Ascending aorta (tissue), 2 donors: ENCODE measurements at regions not wholly inside any gene's neighbourhood (a gene's known extent, or its start where the extent isn't known, plus 50 kb on each side); places are given as distances from the start of the nearest gene placed in this dataset.
A peak's percentile ranks its signal among the peaks of the same experiment; 100 is the strongest.

ENCODE experiments used
- DNase-seq, 2 donors: peaks; one replicate each; pipeline ENCODE4 v3.0.0-alpha.2; 2019; ENCODE audit warnings: low spot score in 2 of 2
- H3K27ac ChIP-seq, 2 donors: fragments of 200-600 bp; sonication (generic); one replicate each; pipeline ENCODE4 v1.5.1; 2016 to 2017; ENCODE audit warnings: mild to moderate bottlenecking in 1 of 2
- H3K27me3 ChIP-seq: fragments of 200-600 bp; sonication (generic); one replicate; pipeline ENCODE4 v1.5.1; 2017
- H3K36me3 ChIP-seq, 2 donors: fragments of 200-600 bp; sonication (generic); one replicate each; pipeline ENCODE4 v1.5.1; 2016
- H3K4me1 ChIP-seq, 2 donors: fragments of 200-600 bp; sonication (generic); one replicate each; pipeline ENCODE4 v1.5.1; 2016 to 2017; ENCODE audit warnings: mild to moderate bottlenecking in 1 of 2
- H3K4me3 ChIP-seq, 2 donors: fragments of 200-600 bp; sonication (generic); one replicate each; pipeline ENCODE4 v1.5.1; 2016 to 2017; ENCODE audit warnings: mild to moderate bottlenecking in 1 of 2
- H3K9me3 ChIP-seq, 2 donors: fragments of 200-600 bp; sonication (generic); one replicate each; pipeline ENCODE4 v1.5.1; 2016
- CTCF ChIP-seq, 3 experiments: fragments of 200-600 bp in 2 of 3; fragments of 450-650 bp in 1 of 3; sonication (generic) in 2 of 3; IDR thresholded peaks; one replicate each; pipeline ENCODE4 v1.5.1; 2016 to 2019; ENCODE audit warnings: antibody characterized with exemption in 3 of 3, mild to moderate bottlenecking in 1 of 3, moderate library complexity in 1 of 3
- intact Hi-C: fragments of 100-400 bp; cut with DNase I; formaldehyde crosslinking; loops from one replicate; pipeline ENCODE4 v1.15.1; 2023

- Histone ChIP-seq H3K36me3 (no peaks in the 10 kb centered on the region), H3K27ac (no peak overlapping the region), H3K27me3 (no peaks in the 10 kb centered on the region), H3K4me1 (no peaks in the 10 kb centered on the region), H3K4me3 (no peak overlapping the region), H3K9me3 (no peaks in the 10 kb centered on the region)
- no peak for DNase-seq
- no peak for TF ChIP-seq CTCF (IDR thresholded peaks at IDR 0.05)
- intact Hi-C loops: no loop called here
Measured at GRCh38 chr17:5669191-5669590, 84.9 kb upstream of the NLRP1 start.

GRCh38 chr17:5672141-5672540, 87.8 kb upstream of the NLRP1 start:
- H3K27ac ChIP-seq: no peak overlapping the region
- peak in 1 of 2 donors; percentile 53 for DNase-seq
- no peaks in the 10 kb centered on the region for H3K36me3 ChIP-seq
- TF ChIP-seq CTCF (IDR thresholded peaks at IDR 0.05): no peak
- H3K9me3 ChIP-seq: no peaks in the 10 kb centered on the region
- H3K27me3 ChIP-seq: no peaks in the 10 kb centered on the region
- intact Hi-C loops: no loop called here
- H3K4me3 ChIP-seq: no peak overlapping the region
- H3K4me1 ChIP-seq: no peaks in the 10 kb centered on the region

DNA sequence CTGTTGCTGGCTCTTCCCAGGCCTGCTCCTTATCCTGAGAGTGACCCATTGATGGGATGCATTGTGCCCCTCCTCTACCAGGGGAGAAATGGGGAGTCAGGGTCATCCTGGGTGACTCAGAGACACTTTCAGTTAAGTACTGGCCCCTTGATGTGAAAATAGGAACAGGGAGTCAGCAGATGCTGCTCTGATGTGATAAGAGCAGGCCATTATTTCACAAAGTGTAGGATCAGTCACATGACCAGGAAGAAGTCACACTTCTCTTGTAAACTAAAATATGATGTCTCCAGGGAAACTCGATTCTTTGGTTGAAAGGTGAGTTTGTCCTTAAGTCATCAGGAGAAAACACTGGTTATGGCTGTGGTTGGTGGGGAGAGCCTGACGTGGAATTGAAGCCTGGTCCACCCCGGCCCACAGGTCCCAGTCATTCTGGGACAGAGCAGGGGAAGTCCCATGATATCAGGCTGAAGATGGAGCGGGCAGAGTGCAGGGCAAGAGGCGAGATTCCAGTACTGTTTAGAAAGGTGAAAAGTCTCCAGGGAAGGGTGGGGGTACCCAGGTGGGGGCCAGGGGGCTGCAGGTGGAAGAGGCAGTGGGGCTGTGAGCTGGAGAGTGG, 88.6 kb upstream of the NLRP1 start:
- intact Hi-C loops: no loop called here
- Histone ChIP-seq H3K27ac (no peak overlapping the region), H3K4me1 (no peaks in the 10 kb centered on the region), H3K4me3 (no peak overlapping the region), H3K9me3 (no peaks in the 10 kb centered on the region), H3K36me3 (no peaks in the 10 kb centered on the region), H3K27me3 (no peaks in the 10 kb centered on the region)
- peak in 1 of 2 donors; percentile 33 for DNase-seq
- TF ChIP-seq CTCF (IDR thresholded peaks at IDR 0.05): no peak

GRCh38 chr17:5675625-5676421, 91.5 kb upstream of the NLRP1 start:
- intact Hi-C loops: no loop called here
- no peak for TF ChIP-seq CTCF (IDR thresholded peaks at IDR 0.05)
- H3K27me3 ChIP-seq: no peaks in the 10 kb centered on the region
- no peak overlapping the region for H3K27ac ChIP-seq
- no peaks in the 10 kb centered on the region for H3K9me3 ChIP-seq
- no peak overlapping the region for H3K4me3 ChIP-seq
- no peaks in the 10 kb centered on the region for H3K4me1 ChIP-seq
- DNase-seq: no peak
- H3K36me3 ChIP-seq: no peaks in the 10 kb centered on the region

DNA sequence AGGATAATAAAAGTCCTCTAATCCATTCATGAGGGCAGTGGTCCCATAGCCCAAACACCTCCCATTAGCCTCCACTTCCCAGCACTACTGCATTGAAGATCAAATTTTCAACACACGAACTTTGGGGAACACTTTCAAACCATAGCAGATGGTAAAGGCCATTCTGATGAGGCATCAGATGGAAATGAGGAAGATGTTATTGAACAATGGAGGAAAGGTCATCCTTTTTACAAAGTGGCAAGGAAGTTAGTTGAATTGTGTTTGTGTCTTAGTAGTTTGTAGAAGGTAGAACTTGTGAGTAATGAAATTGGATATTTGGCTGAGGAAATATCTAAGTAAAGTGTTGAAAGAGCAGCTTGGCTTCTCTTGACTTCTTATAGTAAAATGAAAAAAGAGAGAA, 93.3 kb upstream of the NLRP1 start:
- H3K27me3 ChIP-seq: no peaks in the 10 kb centered on the region
- no peak overlapping the region for H3K27ac ChIP-seq
- no peaks in the 10 kb centered on the region for H3K4me1 ChIP-seq
- H3K36me3 ChIP-seq: no peaks in the 10 kb centered on the region
- intact Hi-C loops: no loop called here
- no peaks in the 10 kb centered on the region for H3K9me3 ChIP-seq
- no peak overlapping the region for H3K4me3 ChIP-seq
- DNase-seq: no peak
- TF ChIP-seq CTCF (IDR thresholded peaks at IDR 0.05): no peak
